ENCODE measurements at regions not wholly inside any gene's neighbourhood (a gene's known extent, or its start where the extent isn't known, plus 50 kb on each side); places are given as distances from the start of the nearest gene placed in this dataset.
"Not testable (repeated sequence)": the region's sequence is repeated elsewhere in the genome, so short reads cannot be mapped to it uniquely, and the experiment has no call there.

DNA sequence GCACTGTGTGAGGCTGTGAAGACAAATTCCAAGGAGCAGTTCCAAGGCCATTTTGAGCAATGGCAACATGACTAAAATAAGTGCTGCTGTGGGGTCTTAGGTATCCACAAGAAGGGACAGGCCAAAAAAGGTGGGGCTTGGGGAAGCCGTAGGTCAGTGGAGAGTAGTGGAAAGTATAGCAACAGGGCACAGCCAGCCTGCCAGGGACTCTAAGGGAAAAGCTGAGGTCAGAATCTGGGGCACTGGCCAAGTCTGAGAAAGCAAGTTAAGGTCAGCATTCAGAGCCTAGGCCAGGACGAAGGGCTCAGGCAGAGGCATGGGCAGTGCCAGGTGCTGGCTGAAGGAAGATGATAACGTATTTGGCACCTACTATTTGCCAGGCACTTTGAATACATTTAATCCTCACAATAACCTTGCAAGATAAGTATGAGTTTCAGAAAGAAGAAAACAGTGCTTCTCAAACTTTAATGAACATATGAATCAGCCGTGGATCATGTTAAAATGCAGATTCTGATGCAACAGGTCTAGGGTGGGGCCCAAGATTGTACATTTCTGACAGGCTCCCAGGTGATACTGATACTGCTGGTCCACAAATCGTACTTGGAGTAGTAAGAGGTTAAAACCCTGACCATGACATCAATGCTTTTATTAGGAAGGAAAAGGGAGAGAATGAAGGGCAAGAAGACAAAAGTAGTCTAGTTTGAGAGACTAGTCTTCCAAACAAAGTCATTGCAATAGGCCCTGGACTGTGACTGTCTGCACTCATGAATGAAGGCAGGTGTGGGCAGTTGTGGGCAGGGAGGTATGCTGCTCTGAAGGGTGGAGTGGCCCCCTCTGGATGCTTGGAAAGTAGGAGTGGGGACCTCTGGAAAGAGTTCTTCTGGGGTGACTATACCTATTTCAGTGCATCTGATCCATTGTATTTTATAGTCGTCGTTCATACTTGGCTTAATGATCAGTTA lies 106.3 kb upstream of the ANKRD28 start:
- no peak for DNase-seq

DNA sequence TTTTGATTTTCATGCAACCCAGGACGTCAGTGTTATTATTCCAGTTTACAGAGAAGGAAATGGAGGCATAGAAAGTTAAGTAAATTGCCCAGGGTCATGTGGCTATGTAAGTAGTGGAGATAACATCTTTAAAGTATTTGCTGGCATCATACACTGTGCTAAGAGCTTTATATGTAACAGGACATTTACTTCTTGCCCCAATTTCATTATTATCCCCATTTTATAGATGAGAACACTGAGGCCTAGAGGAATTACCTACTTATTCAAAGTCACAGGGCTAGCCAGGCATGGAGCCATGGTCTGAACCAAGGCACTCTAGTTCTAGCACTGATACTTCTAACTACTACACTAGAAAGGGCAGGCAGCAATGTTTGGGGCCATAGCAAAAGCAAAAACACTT lies 107.3 kb upstream of the ANKRD28 start:
- no peak for DNase-seq

DNA sequence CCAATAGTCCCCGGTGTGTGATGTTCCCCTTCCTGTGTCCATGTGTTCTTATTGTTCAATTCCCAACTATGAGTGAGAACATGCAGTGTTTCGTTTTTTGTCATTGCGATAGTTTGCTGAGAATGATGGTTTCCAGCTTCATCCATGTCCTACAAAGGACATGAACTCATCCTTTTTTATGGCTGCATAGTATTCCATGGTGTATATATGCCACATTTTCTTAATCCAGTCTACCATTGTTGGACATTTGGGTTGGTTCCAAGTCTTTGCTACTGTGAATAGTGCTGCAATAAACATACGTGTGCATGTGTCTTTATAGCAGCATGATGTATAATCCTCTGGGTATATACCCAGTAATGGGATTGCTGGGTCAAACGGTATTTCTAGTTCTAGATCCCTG lies 109.6 kb upstream of the ANKRD28 start:
- not testable (repeated sequence) for DNase-seq

DNA sequence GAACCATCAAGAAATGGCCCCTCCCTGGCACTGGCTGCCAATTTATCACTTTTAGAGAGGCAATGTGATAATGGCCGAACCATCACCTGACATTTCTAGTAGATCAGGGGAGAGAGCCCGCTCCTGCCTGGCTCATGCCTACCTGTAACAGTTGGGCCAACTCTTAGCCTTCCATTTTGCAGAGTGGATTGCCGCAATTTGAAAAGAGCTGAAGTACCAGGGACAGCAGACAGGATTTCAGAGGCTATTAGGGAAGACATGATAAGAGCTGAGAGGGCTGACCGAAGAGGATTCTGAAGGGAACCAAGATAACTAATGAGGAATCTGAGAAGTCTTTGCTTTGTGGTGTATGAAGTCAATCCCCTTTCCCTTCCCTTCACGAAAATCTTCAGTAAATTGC lies 121.2 kb upstream of the ANKRD28 start:
- DNase-seq, result no peak

DNA sequence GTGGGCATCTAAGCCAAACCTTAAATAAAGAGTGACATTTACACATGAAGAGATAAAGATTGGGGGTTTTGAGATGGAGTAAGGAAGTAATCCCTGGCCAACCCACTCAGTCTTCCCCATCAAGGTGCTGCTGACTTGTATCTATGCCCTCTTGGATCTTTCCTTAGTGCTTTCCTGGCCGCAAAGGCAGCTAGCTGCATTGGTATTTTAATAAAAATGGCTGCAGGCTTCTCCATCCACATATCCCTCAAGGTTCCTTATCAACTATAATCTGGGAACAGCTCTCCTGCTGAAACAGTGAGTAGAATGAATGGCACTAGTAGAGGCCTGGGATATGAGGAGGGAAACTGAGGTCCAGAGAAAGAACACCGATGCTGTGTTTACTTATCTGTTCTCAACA lies 122.2 kb upstream of the ANKRD28 start:
- DNase-seq, result no peak

DNA sequence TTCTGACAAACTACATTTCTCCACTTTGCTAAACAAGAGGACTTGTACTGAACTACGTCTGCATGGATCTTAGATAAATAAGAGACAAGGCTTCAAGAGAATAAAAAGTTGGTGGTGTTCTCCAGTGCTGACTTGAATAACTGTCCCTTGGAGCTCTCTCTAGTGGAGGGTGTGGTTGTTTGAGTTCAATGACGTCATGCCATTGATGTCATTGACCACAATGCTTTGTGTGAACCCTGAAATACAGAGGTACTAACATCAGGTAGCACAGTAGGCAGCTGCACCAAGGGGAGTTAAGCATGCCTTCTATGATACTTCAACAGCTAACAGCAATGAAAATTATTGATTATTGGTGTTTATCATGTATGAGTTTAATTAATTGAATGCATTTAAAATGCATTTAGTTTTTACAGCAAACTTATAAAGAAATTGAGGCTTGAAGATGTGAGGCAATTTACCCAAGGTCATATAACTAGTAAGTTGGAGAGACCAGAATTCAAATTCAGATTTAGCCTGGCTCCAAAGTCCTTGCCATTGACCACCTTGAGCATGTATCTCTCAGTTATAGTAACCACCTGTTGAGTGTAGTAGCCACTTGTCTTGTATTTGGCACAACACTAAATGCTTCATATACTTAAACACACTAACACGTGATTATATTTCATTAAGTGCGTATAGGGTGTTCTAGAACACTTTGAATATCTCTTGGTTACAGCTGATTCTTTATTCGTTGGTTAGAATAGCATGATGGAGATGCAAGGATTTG lies 126.0 kb upstream of the ANKRD28 start:
- no peak for DNase-seq

DNA sequence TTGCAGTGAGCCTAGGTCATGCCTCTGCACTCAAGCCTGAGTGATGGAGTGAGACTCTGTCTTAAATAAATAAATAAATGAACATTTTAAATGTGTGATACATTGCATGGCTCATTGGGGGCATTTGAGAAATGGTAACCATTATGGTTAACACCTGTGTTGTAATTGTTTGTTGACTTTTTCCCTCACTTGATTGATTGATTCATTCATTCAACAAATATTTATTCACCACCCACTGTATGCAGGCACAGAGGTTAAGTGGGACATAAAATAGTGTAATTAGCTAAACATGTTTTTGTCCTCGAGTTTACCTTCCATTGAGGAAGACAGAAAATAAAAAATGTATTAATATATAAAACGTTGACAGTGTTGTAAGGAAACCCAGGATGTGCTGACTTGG lies 127.1 kb upstream of the ANKRD28 start:
- DNase-seq, result no peak

DNA sequence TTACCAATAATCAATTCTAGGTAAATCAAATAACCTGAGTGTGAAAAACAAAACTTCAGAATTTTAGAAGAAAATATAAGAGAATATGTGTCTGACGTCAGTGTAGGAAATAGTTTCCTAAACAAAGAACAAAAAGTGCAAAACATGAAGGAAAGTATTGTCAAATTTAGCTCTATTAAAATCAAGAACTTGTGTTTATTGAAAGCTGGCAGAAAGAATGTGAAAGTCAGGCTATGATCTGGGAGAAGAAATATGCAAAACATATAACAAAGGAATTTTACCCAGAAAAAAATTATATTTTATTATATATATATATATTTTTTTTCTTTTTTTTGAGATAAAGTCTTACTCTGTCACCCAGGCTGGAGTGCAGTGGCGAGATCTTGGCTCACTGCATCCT lies 129.1 kb upstream of the ANKRD28 start:
- DNase-seq, result no peak

DNA sequence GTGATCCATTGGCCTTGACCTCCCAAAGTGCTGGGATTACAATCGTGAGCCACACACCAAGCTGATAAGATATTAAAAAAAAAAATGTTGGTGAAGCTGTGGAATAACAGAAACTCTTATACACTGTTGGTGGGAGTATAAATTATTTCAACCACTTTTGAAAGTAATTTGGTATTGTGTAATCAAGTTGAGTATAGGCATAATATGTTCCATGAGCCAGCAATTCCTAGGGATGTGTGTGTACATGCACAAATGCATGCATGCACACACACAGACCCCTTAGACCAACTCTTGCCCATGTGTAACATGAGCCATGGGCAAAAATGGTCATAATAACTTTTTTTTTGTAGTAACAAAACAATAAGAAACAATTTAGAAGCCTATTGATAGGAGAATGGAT lies 130.2 kb upstream of the ANKRD28 start:
- no peak for DNase-seq

DNA sequence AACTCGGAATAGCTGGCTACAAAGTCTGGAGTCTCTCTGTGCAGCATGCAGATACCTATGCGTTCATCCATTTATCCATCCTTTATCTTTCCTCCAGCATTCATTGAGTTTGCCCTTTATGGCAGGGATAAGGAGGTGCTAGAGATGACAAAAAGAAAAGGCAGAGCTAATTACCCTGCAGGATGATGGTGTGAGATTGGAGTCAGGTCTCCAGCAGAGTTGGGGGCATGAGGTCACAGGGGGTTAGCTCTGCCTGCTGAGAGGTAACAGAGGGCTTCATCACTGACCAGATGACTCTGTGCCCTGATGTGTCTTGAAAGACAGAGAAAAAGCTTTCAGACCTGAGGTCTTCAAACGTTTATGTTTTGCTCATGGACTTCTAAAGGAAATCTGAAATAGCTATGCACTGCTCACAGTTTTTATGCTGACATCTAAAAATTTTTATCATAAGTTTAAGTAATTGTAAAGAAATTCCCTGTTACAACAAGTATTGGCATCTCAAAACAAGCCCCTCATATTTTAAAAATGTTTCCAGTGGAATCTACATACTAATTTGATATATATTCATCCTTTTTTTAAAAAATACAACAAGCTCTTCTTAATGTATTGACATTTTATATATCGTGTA lies 132.3 kb upstream of the ANKRD28 start:
- no peak for DNase-seq

DNA sequence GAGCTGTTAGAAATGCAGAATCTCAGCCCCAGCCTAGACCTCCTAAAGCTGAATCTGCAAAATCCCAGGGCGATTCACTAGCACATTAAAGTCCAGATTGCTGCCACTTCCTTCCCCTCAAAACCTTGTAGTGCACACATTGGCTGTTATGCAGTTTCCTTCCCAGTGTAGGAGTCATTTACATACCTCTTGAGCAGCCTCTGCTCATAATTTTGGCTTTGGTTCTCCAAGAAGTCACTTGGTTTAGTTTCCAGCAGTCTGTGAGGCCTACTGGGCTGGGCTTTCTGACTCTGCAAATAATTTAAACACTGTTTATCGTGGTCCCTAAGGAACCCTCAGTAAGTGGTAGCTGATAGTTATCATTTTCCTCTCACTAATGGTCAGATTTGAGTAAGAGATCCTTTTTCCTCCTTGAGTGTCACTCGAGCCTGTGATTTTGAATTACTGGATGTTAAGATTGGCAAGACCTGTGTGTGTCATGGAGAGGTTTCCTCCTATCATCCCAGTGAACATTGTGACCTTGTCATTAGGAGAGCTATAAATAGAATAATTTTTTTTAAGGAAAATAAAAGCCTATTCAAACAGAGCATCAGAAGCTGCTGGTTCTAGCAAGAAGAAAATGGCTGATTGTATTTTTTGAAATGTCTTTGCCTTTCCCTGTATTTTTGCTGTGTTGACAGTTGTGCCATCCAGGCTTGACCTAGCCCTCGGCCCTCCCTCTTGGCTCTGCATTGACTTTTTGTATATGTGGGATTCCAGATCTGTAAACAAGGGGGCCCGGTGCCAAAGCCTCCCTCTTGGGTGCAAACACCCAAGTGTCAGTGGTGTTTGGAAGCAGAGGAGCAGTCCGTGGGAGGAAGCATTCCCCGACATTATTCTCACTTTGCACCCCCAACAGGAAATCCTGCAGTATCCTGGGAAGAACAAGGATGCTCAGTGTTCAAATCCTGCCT lies 134.8 kb upstream of the ANKRD28 start:
- no peak for DNase-seq

DNA sequence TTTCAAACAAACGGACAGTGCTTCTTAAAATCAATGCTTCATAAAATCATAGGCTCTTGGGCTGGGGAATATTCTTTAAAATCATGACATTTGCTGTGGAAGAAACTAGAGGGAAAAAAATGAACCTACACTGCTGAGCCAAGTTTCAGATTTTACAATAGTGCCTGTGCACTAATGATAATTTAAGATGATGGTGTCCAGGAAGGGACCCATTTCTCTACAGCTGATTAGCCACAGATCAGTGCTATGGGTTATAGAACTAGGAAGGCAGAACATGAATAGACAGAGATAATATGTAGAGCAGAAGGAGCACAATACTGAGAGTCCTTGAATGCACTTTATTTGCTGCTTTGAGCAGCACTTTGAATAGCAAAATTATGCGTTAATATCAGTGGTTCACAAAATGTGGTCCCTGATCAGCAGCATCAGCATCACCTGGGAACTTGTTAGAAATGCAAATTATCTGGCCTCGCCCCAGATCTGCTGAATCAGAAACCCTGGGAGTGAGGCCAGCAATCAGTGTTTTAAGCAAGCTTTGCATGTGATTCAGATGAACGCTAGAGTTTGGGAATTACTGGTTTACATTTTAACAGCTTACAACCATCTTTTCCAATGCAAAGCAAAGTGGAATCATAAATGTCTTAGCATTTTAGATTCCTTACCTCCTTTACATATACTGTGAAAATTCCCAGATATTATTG lies 135.8 kb upstream of the ANKRD28 start:
- no peak for DNase-seq

DNA sequence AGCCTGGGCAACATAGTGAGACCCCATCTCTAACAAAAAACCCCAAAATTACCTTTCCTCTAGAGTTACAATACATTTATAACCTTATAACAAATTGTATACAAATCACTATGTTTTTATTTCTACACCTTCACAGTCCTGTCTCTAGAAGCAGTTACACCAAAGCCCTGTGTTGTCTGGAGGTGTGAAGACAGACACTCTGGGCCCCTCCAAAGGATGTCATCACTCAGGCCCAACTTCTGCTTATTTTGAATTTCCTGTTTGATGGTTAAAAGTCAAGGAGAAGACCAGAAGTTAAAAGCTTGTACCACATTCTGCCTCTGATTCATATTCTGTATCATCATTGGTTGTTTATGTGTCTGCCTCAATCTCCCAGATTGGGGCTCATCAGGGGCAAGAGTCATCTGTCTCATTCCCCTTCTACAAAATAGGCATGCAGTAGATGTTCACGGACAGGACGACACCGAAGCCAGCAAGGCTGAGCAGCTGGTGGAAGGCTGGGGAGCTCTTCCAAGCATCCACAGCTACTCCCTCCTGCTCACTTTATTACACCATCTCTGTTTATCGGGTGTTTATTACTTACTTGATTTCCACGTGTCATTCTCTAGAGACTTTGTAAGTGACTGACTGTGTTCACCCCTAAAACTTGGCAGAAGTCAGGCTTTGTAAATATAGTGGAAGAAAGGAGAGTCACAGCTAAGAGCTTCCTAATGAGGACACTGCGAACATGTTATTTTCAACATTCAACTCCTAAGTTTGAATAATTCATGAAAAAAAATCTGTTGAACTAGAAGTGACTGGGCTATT lies 136.8 kb upstream of the ANKRD28 start:
- DNase-seq, result no peak

DNA sequence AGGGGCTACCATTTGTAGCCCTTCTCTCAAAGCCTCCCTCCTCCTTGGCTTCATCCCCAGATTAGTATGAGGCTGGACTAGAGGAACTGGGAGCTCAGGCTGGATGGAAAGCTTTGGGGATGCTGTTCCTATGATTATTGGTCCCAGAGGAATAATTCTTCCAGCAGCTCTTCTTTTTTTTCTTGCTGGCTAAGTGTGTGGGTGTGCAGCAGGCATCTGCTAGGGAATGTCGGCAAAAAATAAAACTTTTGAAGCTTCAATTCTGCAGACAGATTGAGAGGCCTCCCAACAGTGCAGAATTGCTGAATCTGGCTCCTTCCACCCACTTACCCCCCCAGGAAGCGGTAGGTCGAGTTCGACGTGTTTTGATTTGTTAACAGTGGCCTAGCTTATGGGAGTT lies 138.5 kb upstream of the ANKRD28 start:
- no peak for DNase-seq

DNA sequence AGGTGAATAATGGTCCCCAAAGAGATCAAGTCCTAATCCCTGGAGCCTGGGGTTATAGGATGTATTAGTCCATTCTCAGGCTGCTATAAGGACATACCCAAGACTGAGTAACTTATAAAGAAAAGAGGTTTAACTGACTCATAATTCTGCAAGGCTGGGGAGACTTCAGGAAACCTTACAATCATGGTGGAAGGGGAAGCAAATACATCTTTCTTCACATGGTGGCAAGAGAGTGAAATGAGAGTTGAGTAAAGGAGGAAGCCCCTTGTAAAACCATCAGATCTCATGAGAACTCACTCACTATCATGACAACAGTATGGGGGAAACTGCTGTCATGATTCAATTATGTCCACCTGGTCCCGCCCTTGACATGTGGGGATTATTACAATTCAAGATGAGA lies 142.9 kb upstream of the ANKRD28 start:
- DNase-seq, result no peak

DNA sequence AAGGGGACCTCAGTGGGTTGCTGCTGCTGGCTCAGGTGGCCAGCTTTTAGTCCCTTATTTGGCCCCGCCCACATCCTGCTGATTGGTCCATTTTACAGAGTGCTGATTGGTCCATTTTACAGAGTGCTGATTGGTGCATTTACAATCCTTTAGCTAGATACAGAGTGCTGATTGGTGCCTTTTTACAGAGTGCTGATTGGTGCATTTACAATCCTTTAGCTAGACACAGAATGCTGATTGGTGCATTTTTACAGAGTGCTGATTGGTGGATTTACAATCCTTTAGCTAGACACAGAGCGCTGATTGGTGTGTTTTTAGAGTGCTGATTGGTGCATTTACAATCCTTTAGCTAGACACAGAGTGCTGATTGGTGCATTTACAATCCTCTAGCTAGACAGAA lies 143.7 kb upstream of the ANKRD28 start:
- DNase-seq, result not testable (repeated sequence)

DNA sequence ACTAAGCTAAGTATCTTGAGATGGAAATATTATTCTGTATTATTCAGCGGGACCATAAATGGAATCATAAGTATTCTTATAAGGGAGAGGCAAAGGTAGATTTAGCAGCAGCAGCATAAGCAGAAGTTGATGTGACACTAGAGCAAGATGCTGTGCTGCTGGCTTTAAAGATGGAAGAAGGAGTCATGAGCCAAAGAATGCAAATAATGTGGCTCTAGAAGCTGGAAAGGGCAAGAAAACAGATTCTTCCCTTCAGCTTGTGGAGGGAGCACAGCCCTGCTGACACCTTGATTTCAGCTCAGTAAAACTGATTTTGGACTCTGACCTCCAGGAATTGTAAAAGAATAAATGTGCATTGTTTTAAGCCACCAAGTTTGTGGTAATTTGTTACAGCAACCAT lies 144.2 kb upstream of the ANKRD28 start:
- DNase-seq, result no peak

DNA sequence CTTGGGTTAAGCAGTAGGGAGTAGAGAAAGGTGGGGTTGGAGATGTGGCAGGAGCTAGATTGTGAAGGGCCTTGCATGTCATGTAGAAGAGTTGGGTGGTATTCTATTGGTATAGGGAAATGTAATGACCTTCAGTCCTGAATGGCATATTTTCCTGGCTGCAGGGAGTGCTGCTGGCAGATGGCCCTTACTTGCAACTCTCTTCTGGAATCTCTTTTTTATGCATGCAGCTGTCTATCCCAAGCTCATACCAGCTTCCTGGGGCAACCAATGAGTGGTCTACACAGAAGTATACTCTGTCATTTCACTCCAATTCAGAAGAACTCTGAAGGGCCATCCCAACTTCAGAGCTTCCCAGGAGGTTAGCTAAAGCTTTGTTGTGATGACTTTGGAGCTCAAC lies 144.7 kb upstream of the ANKRD28 start:
- no peak for DNase-seq

DNA sequence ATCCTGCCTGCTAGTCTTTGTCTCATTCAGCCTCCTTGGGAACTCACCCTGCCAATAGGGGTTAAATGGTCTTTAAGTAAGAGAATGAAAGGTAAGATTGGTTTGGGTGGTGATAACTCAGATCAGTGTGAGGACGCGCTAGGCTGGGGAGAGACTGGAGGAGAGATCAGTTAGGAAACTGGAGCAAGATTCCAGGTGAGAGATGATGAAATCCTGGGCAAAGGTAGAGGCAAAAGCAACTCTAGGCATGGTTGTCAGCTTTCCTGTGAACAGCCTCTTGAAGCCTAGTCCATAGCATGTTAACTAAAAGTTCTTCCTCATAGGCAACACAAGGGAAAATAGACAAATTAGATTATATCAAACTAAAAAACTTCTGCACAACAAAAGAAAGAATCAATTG lies 145.2 kb upstream of the ANKRD28 start:
- DNase-seq, result no peak

DNA sequence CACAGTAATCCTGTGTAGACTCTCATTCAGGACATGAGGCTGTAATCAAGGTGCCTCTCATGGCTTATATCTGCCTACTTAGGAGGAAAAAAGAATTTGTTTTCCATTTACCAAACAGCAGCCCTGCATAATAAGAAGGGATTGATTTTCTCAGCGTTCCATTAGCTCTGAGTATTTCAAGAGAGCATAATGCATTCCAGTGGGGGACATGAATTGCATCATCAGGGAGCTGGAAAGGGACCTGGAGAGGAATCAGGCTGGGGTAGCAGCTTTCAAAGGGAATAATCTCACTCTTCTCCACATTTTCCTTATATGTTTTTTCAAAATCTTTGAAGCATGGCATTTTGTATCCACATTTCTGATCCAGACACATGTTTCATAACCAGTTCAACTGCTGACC lies 150.6 kb upstream of the ANKRD28 start:
- DNase-seq, result no peak

Measured in CD4-positive, alpha-beta T cell treated with Interleukin-4 for 1 hour (primary cell).